Loucy (cell line): ENCODE measurements at regions not wholly inside any gene's neighbourhood (a gene's known extent, or its start where the extent isn't known, plus 50 kb on each side); places are given as distances from the start of the nearest gene placed in this dataset.

Source experiments
- H2AFZ ChIP-seq: fragments of 200-600 bp; sonication (generic); 2 replicates; pipeline ENCODE4 v1.6.0; 2016; ENCODE audit warnings: antibody characterized with exemption, mild to moderate bottlenecking, low read length, moderate library complexity
- H3F3A ChIP-seq: fragments of 200-600 bp; 2 replicates; pipeline ENCODE4 v1.6.0; 2016; ENCODE audit warnings: antibody characterized with exemption, low read depth, mild to moderate bottlenecking
- H3K27me3 ChIP-seq: fragments of 200-600 bp; sonication (generic); 2 replicates; pipeline ENCODE4 v1.6.1; 2014; ENCODE audit warnings: low read length, mild to moderate bottlenecking; ENCODE audit not compliant: insufficient read depth, poor library complexity, severe bottlenecking
- H3K36me3 ChIP-seq: fragments of 200-600 bp; sonication (generic); 2 replicates; pipeline ENCODE4 v1.6.1; 2016; ENCODE audit warnings: low read length; ENCODE audit not compliant: insufficient read depth
- H3K4me1 ChIP-seq: fragments of 200-600 bp; sonication (generic); 2 replicates; pipeline ENCODE4 v1.5.1; 2014; ENCODE audit warnings: low read length, mild to moderate bottlenecking; ENCODE audit not compliant: insufficient read depth, poor library complexity, severe bottlenecking
- H3K4me2 ChIP-seq: fragments of 200-600 bp; sonication (generic); 2 replicates; pipeline ENCODE4 v1.6.0; 2014; ENCODE audit warnings: antibody characterized with exemption, low read length, low read depth, mild to moderate bottlenecking; ENCODE audit not compliant: poor library complexity, severe bottlenecking
- H3K4me3 ChIP-seq: fragments of 200-600 bp; sonication (generic); 2 replicates; pipeline ENCODE4 v1.5.1; 2014; ENCODE audit warnings: low read length, mild to moderate bottlenecking, mixed read lengths; ENCODE audit not compliant: poor library complexity, severe bottlenecking
- H3K79me2 ChIP-seq: fragments of 200-600 bp; sonication (generic); 2 replicates; pipeline ENCODE4 v1.6.1; 2014; ENCODE audit warnings: low read length; ENCODE audit not compliant: insufficient read depth
- H3K9ac ChIP-seq: fragments of 200-600 bp; sonication (generic); 2 replicates; pipeline ENCODE4 v1.6.0; 2014; ENCODE audit warnings: mild to moderate bottlenecking, low read depth, low read length, moderate library complexity; ENCODE audit not compliant: poor library complexity, severe bottlenecking
- H3K9me2 ChIP-seq: fragments of 200-600 bp; sonication (generic); replicated peaks from 2 replicates; pipeline ENCODE4 v1.6.1; 2016; ENCODE audit warnings: low read depth, low read length, mixed read lengths
- H3K9me3 ChIP-seq: fragments of 200-600 bp; sonication (generic); 2 replicates; pipeline ENCODE4 v1.6.1; 2014; ENCODE audit warnings: mild to moderate bottlenecking, antibody characterized with exemption, low read length, low read depth; ENCODE audit not compliant: insufficient read depth
- H4K20me1 ChIP-seq: fragments of 200-600 bp; sonication (generic); 2 replicates; pipeline ENCODE4 v1.6.0; 2014; ENCODE audit warnings: antibody characterized with exemption, low read length, mild to moderate bottlenecking; ENCODE audit not compliant: insufficient read depth, poor library complexity, severe bottlenecking
- CTCF ChIP-seq: fragments of 200-600 bp; sonication (generic); conservative IDR thresholded peaks from 2 replicates; pipeline ENCODE4 v1.5.1; 2014; ENCODE audit warnings: mild to moderate bottlenecking, antibody characterized with exemption, low read length
- EZH2phosphoT487 ChIP-seq: fragments of 200-600 bp; IDR thresholded peaks from 2 replicates; pipeline ENCODE4 v1.6.1; 2018; ENCODE audit warnings: antibody characterized with exemption, mild to moderate bottlenecking, moderate library complexity, borderline replicate concordance

- Histone ChIP-seq H3K9me3 (no peaks in the 10 kb centered on the region; the same call in 1 of the 2 replicates), H3K9me2 (no peaks in the 10 kb centered on the region; the same call in 1 of the 2 replicates), H3K4me1 (no peaks in the 10 kb centered on the region), H3K4me2 (no peak overlapping the region), H2AFZ (no peak overlapping the region), H3K4me3 (no peak overlapping the region), H3K79me2 (no peaks in the 10 kb centered on the region), H3K9ac (no peak overlapping the region), H4K20me1 (no peaks in the 10 kb centered on the region), H3K36me3 (no peaks in the 10 kb centered on the region), H3F3A (no peaks in the 10 kb centered on the region), H3K27me3 (no peaks in the 10 kb centered on the region)
- no peak for TF ChIP-seq CTCF
- TF ChIP-seq EZH2phosphoT487 = no peak
Measured at GRCh38 chr14:39784461-39784860, 352.2 kb upstream of the FBXO33 start.

GRCh38 chr14:39781466-39781865 is 349.2 kb upstream of the FBXO33 start:
- no peak for TF ChIP-seq CTCF
- TF ChIP-seq EZH2phosphoT487 = no peak
- Histone ChIP-seq H3K4me1 (no peaks in the 10 kb centered on the region), H2AFZ (no peak overlapping the region), H3K4me2 (no peak overlapping the region), H3K27me3 (no peaks in the 10 kb centered on the region), H3F3A (no peaks in the 10 kb centered on the region), H3K9me3 (no peaks in the 10 kb centered on the region; the same call in 1 of the 2 replicates), H3K9ac (no peak overlapping the region), H4K20me1 (no peaks in the 10 kb centered on the region), H3K4me3 (no peak overlapping the region), H3K9me2 (no peaks in the 10 kb centered on the region), H3K79me2 (no peaks in the 10 kb centered on the region), H3K36me3 (no peaks in the 10 kb centered on the region)

- H4K20me1 ChIP-seq = no peaks in the 10 kb centered on the region
- no peak overlapping the region for H3K4me3 ChIP-seq
- no peaks in the 10 kb centered on the region for H3K79me2 ChIP-seq
- H3K9me2 ChIP-seq = no peaks in the 10 kb centered on the region
- no peaks in the 10 kb centered on the region for H3K4me1 ChIP-seq
- no peak for TF ChIP-seq CTCF
- no peak for TF ChIP-seq EZH2phosphoT487
- H3F3A ChIP-seq = no peaks in the 10 kb centered on the region
- no peaks in the 10 kb centered on the region for H3K36me3 ChIP-seq
- no peaks in the 10 kb centered on the region for H3K9me3 ChIP-seq
- H3K4me2 ChIP-seq = no peak overlapping the region
- H2AFZ ChIP-seq = no peak overlapping the region
- H3K27me3 ChIP-seq = no peaks in the 10 kb centered on the region
- H3K9ac ChIP-seq = no peak overlapping the region
Measured at GRCh38 chr14:39773387-39774126, 341.3 kb upstream of the FBXO33 start.
